ENCODE measurements at regions not wholly inside any gene's neighbourhood (a gene's known extent, or its start where the extent isn't known, plus 50 kb on each side); places are given as distances from the start of the nearest gene placed in this dataset.

GRCh38 chr10:120145107-120145506, 252.6 kb downstream of the SEC23IP start (continued):
- TF ChIP-seq ZNF398 (CRISPR knock-in tag; IDR thresholded peaks at IDR 0.05) (no peak), GTF2B (IDR thresholded peaks at IDR 0.05; ENCODE audit: extremely low read depth, insufficient read length) (no peak), ZNF551 (CRISPR knock-in tag; IDR thresholded peaks at IDR 0.05) (no peak), EP400 (IDR thresholded peaks at IDR 0.05) (no peak), ZBTB1 (CRISPR knock-in tag; IDR thresholded peaks at IDR 0.05; ENCODE audit: borderline replicate concordance, low read depth) (no peak), HNRNPK (IDR thresholded peaks at IDR 0.05; ENCODE audit: low read depth, low read length, poor library complexity, severe bottlenecking) (no peak), U2AF2 (optimal IDR thresholded peaks at IDR 0.05; ENCODE audit: low read depth, low read length) (no peak), ZNF561 (CRISPR knock-in tag; conservative IDR thresholded peaks at IDR 0.05) (no peak), MBD1 (CRISPR knock-in tag; IDR thresholded peaks at IDR 0.05) (no peak), KDM2B (CRISPR knock-in tag; IDR thresholded peaks at IDR 0.05) (no peak), LCOR (CRISPR knock-in tag; IDR thresholded peaks at IDR 0.05) (no peak), ZNF408 (CRISPR knock-in tag; IDR thresholded peaks at IDR 0.05; ENCODE audit: low read depth) (no peak), IRF9 (tag; IDR thresholded peaks at IDR 0.05) (no peak), USF2 (CRISPR knock-in tag; IDR thresholded peaks at IDR 0.05) (no peak), THAP7 (CRISPR knock-in tag; IDR thresholded peaks at IDR 0.05) (no peak), POLR2H (tag; IDR thresholded peaks at IDR 0.05; ENCODE audit: low read depth) (no peak), KAT8 (IDR thresholded peaks at IDR 0.05; ENCODE audit: low read depth) (no peak), BACH1 (tag; IDR thresholded peaks at IDR 0.05) (0 out of 2 replicates have a peak, but pooled peaks have one; percentile 33), ZNF175 (CRISPR knock-in tag; IDR thresholded peaks at IDR 0.05; ENCODE audit: low read depth) (peak; percentile 81), SMAD1 (IDR thresholded peaks at IDR 0.05; ENCODE audit: low read depth, low read length, partially characterized antibody) (no peak), KAT7 (CRISPR knock-in tag; IDR thresholded peaks at IDR 0.05; ENCODE audit: borderline replicate concordance) (no peak), TAF7 (tag; IDR thresholded peaks at IDR 0.05) (no peak), PPARD (CRISPR knock-in tag; IDR thresholded peaks at IDR 0.05) (no peak), ZNF311 (CRISPR knock-in tag; IDR thresholded peaks at IDR 0.05) (peak; percentile 60; the same call in 1 of the 2 replicates)
